Calu3 (cell line): ENCODE measurements at regions not wholly inside any gene's neighbourhood (a gene's known extent, or its start where the extent isn't known, plus 50 kb on each side); places are given as distances from the start of the nearest gene placed in this dataset.

Experiments used
- BruUV-seq: library from RNA; stranded (reverse); fragments of 400-500 nt; replicated peaks from 2 replicates; lab custom pipeline; 2021; lab: Mats Ljungman, UMichigan
- CTCF ChIA-PET: fragments of 300-600 bp; sonication (Branson Sonifier 250); formaldehyde crosslinking; loops from one replicate; lab custom pipeline; 2022; ENCODE audit warnings: antibody characterized with exemption; lab: Charles Lee
- DNase-seq: peaks from one replicate; pipeline ENCODE4 v3.0.0; 2022
- H3K27ac Mint-ChIP-seq: one replicate; pipeline ENCODE4 v1.8.0; 2022; ENCODE audit warnings: mixed read lengths; ENCODE audit not compliant: unreplicated experiment
- H3K27me3 Mint-ChIP-seq: one replicate; pipeline ENCODE4 v1.8.0; 2022; ENCODE audit warnings: mixed read lengths; ENCODE audit not compliant: unreplicated experiment
- H3K36me3 Mint-ChIP-seq: one replicate; pipeline ENCODE4 v1.8.0; 2022; ENCODE audit warnings: mild to moderate bottlenecking, moderate library complexity, mixed read lengths; ENCODE audit not compliant: insufficient read depth, unreplicated experiment
- H3K4me1 Mint-ChIP-seq: one replicate; pipeline ENCODE4 v1.8.0; 2022; ENCODE audit warnings: mild to moderate bottlenecking, low read depth, mixed read lengths; ENCODE audit not compliant: unreplicated experiment
- H3K4me3 Mint-ChIP-seq: one replicate; pipeline ENCODE4 v1.8.0; 2022; ENCODE audit warnings: mild to moderate bottlenecking, low read depth, moderate library complexity, mixed read lengths; ENCODE audit not compliant: unreplicated experiment
- H3K9me3 Mint-ChIP-seq: one replicate; pipeline ENCODE4 v1.8.0; 2022; ENCODE audit warnings: low read depth, mixed read lengths; ENCODE audit not compliant: unreplicated experiment
- CTCF ChIP-seq: fragments of 200-600 bp; IDR thresholded peaks from one replicate; pipeline ENCODE4 v1.8.0; 2022; ENCODE audit warnings: antibody characterized with exemption; ENCODE audit not compliant: unreplicated experiment
- intact Hi-C: fragments of 100-400 bp; cut with micrococcal nuclease; formaldehyde crosslinking; loops from one replicate; pipeline ENCODE4 v1.10.0; 2022; ENCODE audit not compliant: unreplicated experiment

- no peaks in the 10 kb centered on the region for H3K36me3 Mint-ChIP-seq
These were observed 367.2 kb upstream of the SPTLC3 start for GRCh38 chr20:12641619-12642018.

GRCh38 chr20:12644461-12644860 lies 364.3 kb upstream of the SPTLC3 start:
- intact Hi-C loops: no loop called here
- no peaks in the 10 kb centered on the region for H3K9me3 Mint-ChIP-seq
- no peak overlapping the region for H3K27ac Mint-ChIP-seq
- no peak for TF ChIP-seq CTCF
- BruUV-seq: no TSS peak
- H3K27me3 Mint-ChIP-seq: no peaks in the 10 kb centered on the region
- CTCF ChIA-PET: interaction anchor here (0.7 kb wide), 1 partner anchor 15 kb away, joined by 3 read pairs; no protein-coding TSS in a partner anchor
- no peak for DNase-seq
- no peak overlapping the region for H3K4me3 Mint-ChIP-seq
- H3K4me1 Mint-ChIP-seq: no peaks in the 10 kb centered on the region
- H3K36me3 Mint-ChIP-seq: no peaks in the 10 kb centered on the region

More at GRCh38 chr20:12641619-12642018, 367.2 kb upstream of the SPTLC3 start:
- Mint-ChIP-seq H3K27me3 (no peaks in the 10 kb centered on the region), H3K27ac (no peak overlapping the region), H3K4me3 (no peak overlapping the region), H3K9me3 (no peaks in the 10 kb centered on the region), H3K4me1 (no peaks in the 10 kb centered on the region)
- intact Hi-C loops: no loop called here
- BruUV-seq: no TSS peak
- no peak for TF ChIP-seq CTCF
- CTCF ChIA-PET: no interaction called here
- no peak for DNase-seq

GRCh38 chr20:12649234-12649633 lies 359.5 kb upstream of the SPTLC3 start:
- H3K4me1 Mint-ChIP-seq: no peaks in the 10 kb centered on the region
- TF ChIP-seq CTCF: no peak
- H3K4me3 Mint-ChIP-seq: no peak overlapping the region
- peaks cover 8% of the 10 kb centered on the region for H3K27me3 Mint-ChIP-seq
- H3K27ac Mint-ChIP-seq: no peak overlapping the region
- DNase-seq: no peak
- intact Hi-C loops: no loop called here
- no peaks in the 10 kb centered on the region for H3K9me3 Mint-ChIP-seq
- no peaks in the 10 kb centered on the region for H3K36me3 Mint-ChIP-seq
- CTCF ChIA-PET: no interaction called here
- BruUV-seq: no TSS peak

GRCh38 chr20:12653642-12654041 lies 355.1 kb upstream of the SPTLC3 start:
- Mint-ChIP-seq H3K4me3 (no peak overlapping the region), H3K9me3 (no peaks in the 10 kb centered on the region), H3K36me3 (no peaks in the 10 kb centered on the region), H3K27ac (no peak overlapping the region), H3K4me1 (no peaks in the 10 kb centered on the region), H3K27me3 (peaks cover 8% of the 10 kb centered on the region)
- no peak for TF ChIP-seq CTCF
- CTCF ChIA-PET: no interaction called here
- no peak for DNase-seq
- no TSS peak for BruUV-seq
- intact Hi-C loops: no loop called here
